HG02973 (cell line): ENCODE measurements at regions not wholly inside any gene's neighbourhood (a gene's known extent, or its start where the extent isn't known, plus 50 kb on each side); places are given as distances from the start of the nearest gene placed in this dataset.

ENCODE experiments used
- ATAC-seq: cut with Tn5 transposase; IDR thresholded peaks from one replicate; pipeline ENCODE4 v1.9.1; 2021; ENCODE audit warnings: moderate library complexity; ENCODE audit not compliant: unreplicated experiment

- no peak for ATAC-seq
Measured at GRCh38 chr17:77375917-77376651, 235.3 kb downstream of the SEC14L1 start.

GRCh38 chr17:77376795-77377709 is 236.3 kb downstream of the SEC14L1 start:
- no peak for ATAC-seq

GRCh38 chr17:77377710-77378235 is 237.0 kb downstream of the SEC14L1 start:
- no peak for ATAC-seq

GRCh38 chr17:77378318-77379064 is 237.7 kb downstream of the SEC14L1 start:
- ATAC-seq: no peak

GRCh38 chr17:77379065-77379428 is 238.3 kb downstream of the SEC14L1 start:
- no peak for ATAC-seq

GRCh38 chr17:77379832-77380231 is 239.1 kb downstream of the SEC14L1 start:
- ATAC-seq: no peak

- no peak for ATAC-seq
Measured at GRCh38 chr17:77380395-77381184, 239.8 kb downstream of the SEC14L1 start.

GRCh38 chr17:77381185-77381700 is 240.5 kb downstream of the SEC14L1 start:
- ATAC-seq: no peak

- no peak for ATAC-seq
Measured at GRCh38 chr17:77381731-77382130, 241.0 kb downstream of the SEC14L1 start.

- ATAC-seq: no peak
Measured at GRCh38 chr17:77382356-77382911, 241.7 kb downstream of the SEC14L1 start.

- ATAC-seq: no peak
Measured at GRCh38 chr17:77382966-77383612, 242.3 kb downstream of the SEC14L1 start.

- no peak for ATAC-seq
Measured at GRCh38 chr17:77383613-77384608, 243.1 kb downstream of the SEC14L1 start.

GRCh38 chr17:77385750-77386501 is 245.2 kb downstream of the SEC14L1 start:
- no peak for ATAC-seq

- ATAC-seq: no peak
Measured at GRCh38 chr17:77386502-77387192, 245.9 kb downstream of the SEC14L1 start.

GRCh38 chr17:77387891-77388290 is 247.1 kb downstream of the SEC14L1 start:
- ATAC-seq: no peak

GRCh38 chr17:77388384-77389306 is 247.9 kb downstream of the SEC14L1 start:
- no peak for ATAC-seq
